Fibroblast of villous mesenchyme (primary cell): ENCODE measurements at regions not wholly inside any gene's neighbourhood (a gene's known extent, or its start where the extent isn't known, plus 50 kb on each side); places are given as distances from the start of the nearest gene placed in this dataset.

Experiments
- DNase-seq: peaks from one replicate; pipeline ENCODE4 v3.0.0-alpha.2; 2010; ENCODE audit warnings: low read depth
- H3K4me3 ChIP-seq: 2 replicates; pipeline ENCODE4 v1.5.1; 2011; ENCODE audit warnings: low read depth, mild to moderate bottlenecking, low read length
- CTCF ChIP-seq: IDR thresholded peaks from 2 replicates; pipeline ENCODE4 v1.5.1; 2012; ENCODE audit warnings: low read depth, mild to moderate bottlenecking, low read length; ENCODE audit not compliant: insufficient read depth

DNA sequence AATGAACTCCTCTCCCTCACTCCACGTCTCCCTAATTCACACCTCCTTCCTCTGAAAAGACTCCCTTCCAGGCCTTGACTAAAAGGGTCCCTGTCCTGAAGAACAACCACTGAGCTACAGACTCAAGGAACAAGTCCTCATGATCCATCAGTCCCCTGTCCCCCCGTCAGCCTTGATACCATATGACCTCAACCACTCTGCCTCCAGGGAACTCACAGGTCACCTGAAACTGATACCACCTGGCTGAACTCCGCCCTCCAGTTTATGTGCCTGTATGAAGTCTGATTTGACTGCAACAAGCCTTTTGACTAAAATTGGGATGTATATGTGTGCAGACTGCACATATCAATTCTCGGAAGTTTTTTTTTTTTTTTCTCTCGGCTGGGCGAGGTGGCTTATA, 88.7 kb downstream of the UGCG start:
- TF ChIP-seq CTCF = no peak
- no peak for DNase-seq
- no peak overlapping the region for H3K4me3 ChIP-seq

DNA sequence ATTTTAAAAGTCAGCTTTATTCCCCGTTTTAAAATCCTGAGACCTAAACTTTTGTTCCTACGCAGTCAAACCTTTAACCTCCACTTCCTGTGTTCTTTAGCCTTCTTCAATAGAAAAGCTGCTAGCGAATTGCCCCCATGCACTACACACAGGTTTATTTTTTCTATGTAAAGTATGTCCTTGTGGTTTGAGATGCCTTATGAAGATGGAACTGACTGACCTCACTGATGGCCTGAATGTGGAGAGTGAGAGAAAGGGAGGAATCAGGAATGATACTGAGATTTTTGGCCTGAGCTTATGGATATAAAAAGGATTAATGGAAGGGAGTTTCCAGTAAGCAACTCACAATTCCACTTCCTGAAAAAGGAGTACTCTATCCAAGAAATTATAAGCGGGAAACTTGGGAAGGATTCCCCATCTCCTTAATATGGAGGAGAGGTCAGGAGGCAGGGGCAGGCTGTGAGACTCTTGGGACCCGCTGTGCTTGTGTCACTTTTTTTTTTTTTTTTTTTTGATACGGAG, 89.5 kb downstream of the UGCG start:
- no peak for TF ChIP-seq CTCF
- no peak overlapping the region for H3K4me3 ChIP-seq
- DNase-seq = peak; percentile 66
